Ascending aorta (tissue), 2 donors: ENCODE measurements at regions not wholly inside any gene's neighbourhood (a gene's known extent, or its start where the extent isn't known, plus 50 kb on each side); places are given as distances from the start of the nearest gene placed in this dataset.

Experiments used
- DNase-seq, 2 donors: peaks; one replicate each; pipeline ENCODE4 v3.0.0-alpha.2; 2019; ENCODE audit warnings: low spot score in 2 of 2
- H3K27ac ChIP-seq, 2 donors: fragments of 200-600 bp; sonication (generic); one replicate each; pipeline ENCODE4 v1.5.1; 2016 to 2017; ENCODE audit warnings: mild to moderate bottlenecking in 1 of 2
- H3K27me3 ChIP-seq: fragments of 200-600 bp; sonication (generic); one replicate; pipeline ENCODE4 v1.5.1; 2017
- H3K36me3 ChIP-seq, 2 donors: fragments of 200-600 bp; sonication (generic); one replicate each; pipeline ENCODE4 v1.5.1; 2016
- H3K4me1 ChIP-seq, 2 donors: fragments of 200-600 bp; sonication (generic); one replicate each; pipeline ENCODE4 v1.5.1; 2016 to 2017; ENCODE audit warnings: mild to moderate bottlenecking in 1 of 2
- H3K4me3 ChIP-seq, 2 donors: fragments of 200-600 bp; sonication (generic); one replicate each; pipeline ENCODE4 v1.5.1; 2016 to 2017; ENCODE audit warnings: mild to moderate bottlenecking in 1 of 2
- H3K9me3 ChIP-seq, 2 donors: fragments of 200-600 bp; sonication (generic); one replicate each; pipeline ENCODE4 v1.5.1; 2016
- intact Hi-C: fragments of 100-400 bp; cut with DNase I; formaldehyde crosslinking; loops from one replicate; pipeline ENCODE4 v1.15.1; 2023
- TF ChIP-seq, protein P1 (sequence below), 3 experiments: fragments of 200-600 bp in 2 of 3; fragments of 450-650 bp in 1 of 3; sonication (generic) in 2 of 3; IDR thresholded peaks; one replicate each; pipeline ENCODE4 v1.5.1; 2016 to 2019; ENCODE audit warnings: antibody characterized with exemption in 3 of 3, mild to moderate bottlenecking in 1 of 3, moderate library complexity in 1 of 3

DNA sequence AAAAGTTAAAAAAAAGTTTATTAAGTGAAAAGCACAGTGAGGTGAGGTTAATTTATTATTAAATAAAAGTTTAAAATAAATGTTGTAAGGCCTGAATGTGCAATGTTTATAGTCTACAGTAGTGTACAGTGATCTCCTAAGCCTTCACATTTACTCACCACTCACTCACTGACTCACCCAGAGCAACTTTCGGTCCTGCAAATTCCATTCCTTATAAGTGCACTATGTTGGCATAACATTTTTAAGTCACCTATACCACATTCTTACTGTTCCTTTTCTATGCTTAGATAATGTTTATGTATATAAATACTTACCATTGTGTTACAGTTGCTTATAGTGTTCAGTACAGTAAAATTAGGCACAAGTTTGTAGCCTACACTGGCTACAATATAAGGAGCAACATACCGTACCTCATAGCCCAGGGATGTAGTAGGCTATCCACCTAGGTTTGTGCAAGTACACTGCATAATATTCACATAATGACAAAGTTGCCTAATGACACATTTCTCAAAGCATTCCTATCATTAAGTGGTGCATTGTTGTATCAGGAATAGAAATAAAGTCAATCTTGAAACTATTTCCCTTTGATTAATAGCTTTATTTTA, 426.5 kb upstream of the BRINP3 start:
- TF ChIP-seq, protein P1, sequence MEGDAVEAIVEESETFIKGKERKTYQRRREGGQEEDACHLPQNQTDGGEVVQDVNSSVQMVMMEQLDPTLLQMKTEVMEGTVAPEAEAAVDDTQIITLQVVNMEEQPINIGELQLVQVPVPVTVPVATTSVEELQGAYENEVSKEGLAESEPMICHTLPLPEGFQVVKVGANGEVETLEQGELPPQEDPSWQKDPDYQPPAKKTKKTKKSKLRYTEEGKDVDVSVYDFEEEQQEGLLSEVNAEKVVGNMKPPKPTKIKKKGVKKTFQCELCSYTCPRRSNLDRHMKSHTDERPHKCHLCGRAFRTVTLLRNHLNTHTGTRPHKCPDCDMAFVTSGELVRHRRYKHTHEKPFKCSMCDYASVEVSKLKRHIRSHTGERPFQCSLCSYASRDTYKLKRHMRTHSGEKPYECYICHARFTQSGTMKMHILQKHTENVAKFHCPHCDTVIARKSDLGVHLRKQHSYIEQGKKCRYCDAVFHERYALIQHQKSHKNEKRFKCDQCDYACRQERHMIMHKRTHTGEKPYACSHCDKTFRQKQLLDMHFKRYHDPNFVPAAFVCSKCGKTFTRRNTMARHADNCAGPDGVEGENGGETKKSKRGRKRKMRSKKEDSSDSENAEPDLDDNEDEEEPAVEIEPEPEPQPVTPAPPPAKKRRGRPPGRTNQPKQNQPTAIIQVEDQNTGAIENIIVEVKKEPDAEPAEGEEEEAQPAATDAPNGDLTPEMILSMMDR (IDR thresholded peaks at IDR 0.05) = no peak
- no peak overlapping the region for H3K27ac ChIP-seq
- DNase-seq = no peak

DNA sequence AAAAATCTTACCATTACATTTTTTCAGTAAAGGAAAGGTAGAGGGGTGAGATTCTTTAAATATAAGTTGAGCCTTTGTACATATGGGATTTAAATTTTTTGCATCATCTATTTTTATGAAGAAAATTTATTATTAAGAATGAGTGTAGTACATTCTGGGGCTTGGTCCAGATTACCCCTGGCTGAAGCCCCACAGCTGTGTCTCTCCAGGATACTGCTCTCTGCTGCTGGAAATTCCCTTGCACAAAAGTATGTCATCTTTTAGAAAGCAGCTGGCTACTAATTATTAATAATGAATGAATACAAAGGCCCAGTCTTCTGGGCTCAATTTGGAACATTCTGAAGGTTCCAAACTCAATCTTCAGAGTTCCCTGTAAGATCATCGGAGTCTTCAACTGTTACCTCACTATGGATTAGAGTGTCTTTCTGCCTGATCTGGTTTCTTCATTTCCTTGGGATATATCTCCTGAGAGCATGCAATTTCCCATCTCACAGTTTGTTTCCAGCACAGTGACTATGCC, 428.6 kb upstream of the BRINP3 start:
- no peaks in the 10 kb centered on the region for H3K27me3 ChIP-seq
- no peak overlapping the region for H3K4me3 ChIP-seq
- DNase-seq = no peak
- H3K9me3 ChIP-seq = no peaks in the 10 kb centered on the region
- intact Hi-C loops = no loop called here
- H3K4me1 ChIP-seq = no peaks in the 10 kb centered on the region
- TF ChIP-seq, protein P1 (IDR thresholded peaks at IDR 0.05) = no peak
- no peak overlapping the region for H3K27ac ChIP-seq
- no peaks in the 10 kb centered on the region for H3K36me3 ChIP-seq

More for the DNA sequence above, 426.5 kb upstream of the BRINP3 start:
- no peaks in the 10 kb centered on the region for H3K27me3 ChIP-seq
- intact Hi-C loops = no loop called here
- H3K4me1 ChIP-seq = no peaks in the 10 kb centered on the region
- H3K9me3 ChIP-seq = no peaks in the 10 kb centered on the region
- H3K4me3 ChIP-seq = no peak overlapping the region
- no peaks in the 10 kb centered on the region for H3K36me3 ChIP-seq

DNA sequence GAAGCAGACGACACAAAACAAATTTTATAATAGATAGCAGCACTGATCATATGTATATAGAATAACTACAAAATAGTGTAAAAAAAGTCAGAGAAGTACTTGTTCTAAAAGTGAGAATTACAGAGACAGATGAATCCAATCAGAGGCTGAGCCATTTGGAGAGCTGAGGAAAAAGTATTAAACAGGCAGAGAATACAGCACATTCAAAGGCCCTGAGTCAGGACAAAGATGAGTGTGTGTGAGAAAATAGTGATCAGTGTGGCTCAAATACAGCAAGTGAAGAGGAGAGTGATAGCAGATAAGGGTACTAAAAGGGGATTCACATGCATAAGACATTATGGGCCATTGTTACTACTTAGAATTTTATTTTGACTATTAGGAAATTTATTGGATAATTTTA, 430.6 kb upstream of the BRINP3 start:
- H3K4me3 ChIP-seq = no peak overlapping the region
- no peaks in the 10 kb centered on the region for H3K36me3 ChIP-seq
- H3K4me1 ChIP-seq = no peaks in the 10 kb centered on the region
- no peak overlapping the region for H3K27ac ChIP-seq
- intact Hi-C loops = no loop called here
- TF ChIP-seq, protein P1 (IDR thresholded peaks at IDR 0.05) = no peak
- DNase-seq = no peak
- H3K9me3 ChIP-seq = no peaks in the 10 kb centered on the region
- H3K27me3 ChIP-seq = no peaks in the 10 kb centered on the region

DNA sequence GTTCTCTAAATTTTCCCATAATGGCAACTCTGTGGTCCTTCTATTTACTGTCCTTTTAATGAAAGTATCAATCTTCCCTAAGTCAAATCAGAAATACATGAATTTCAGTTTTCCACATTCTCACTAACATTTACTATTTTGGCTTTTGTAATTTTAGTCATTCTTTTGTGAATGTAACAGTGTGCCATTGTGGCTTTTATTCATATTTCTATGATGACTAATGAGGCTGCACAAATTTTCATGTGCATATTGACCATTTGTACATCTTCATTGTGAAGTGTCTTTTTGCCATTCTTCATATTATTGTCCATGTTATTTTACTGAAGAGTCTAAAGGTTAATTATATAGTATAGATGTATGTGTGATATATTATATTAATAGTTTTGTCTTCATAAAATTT, 431.0 kb upstream of the BRINP3 start:
- DNase-seq = no peak
- Histone ChIP-seq H3K9me3 (no peaks in the 10 kb centered on the region), H3K36me3 (no peaks in the 10 kb centered on the region), H3K27me3 (no peaks in the 10 kb centered on the region), H3K27ac (no peak overlapping the region), H3K4me1 (no peaks in the 10 kb centered on the region), H3K4me3 (no peak overlapping the region)
- intact Hi-C loops = no loop called here
- TF ChIP-seq, protein P1 (IDR thresholded peaks at IDR 0.05) = no peak

DNA sequence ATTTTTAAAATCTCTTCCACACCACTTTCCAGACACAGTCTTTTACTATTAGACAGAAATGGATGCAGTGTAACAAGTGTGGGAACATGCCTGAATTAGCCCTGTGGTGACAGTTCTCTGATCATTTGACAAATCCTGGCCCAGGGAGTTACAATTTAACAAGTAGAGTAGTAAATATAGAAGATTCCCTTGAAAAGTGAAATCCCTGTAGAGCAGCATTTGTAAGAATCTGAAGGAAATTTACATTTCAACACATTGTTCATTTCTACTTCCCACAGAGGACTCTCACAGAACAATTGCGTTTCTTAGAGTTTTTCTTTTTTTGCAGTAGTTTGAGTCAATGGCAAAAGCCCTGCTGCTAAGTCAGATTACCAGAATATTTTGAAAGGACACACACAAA, 458.3 kb upstream of the BRINP3 start:
- H3K27ac ChIP-seq = no peak overlapping the region
- no peak for DNase-seq
- intact Hi-C loops = no loop called here
- TF ChIP-seq, protein P1 (IDR thresholded peaks at IDR 0.05) = no peak
- H3K4me1 ChIP-seq = no peaks in the 10 kb centered on the region
- H3K36me3 ChIP-seq = no peaks in the 10 kb centered on the region
- H3K27me3 ChIP-seq = no peaks in the 10 kb centered on the region
- H3K4me3 ChIP-seq = no peak overlapping the region
- no peaks in the 10 kb centered on the region for H3K9me3 ChIP-seq

DNA sequence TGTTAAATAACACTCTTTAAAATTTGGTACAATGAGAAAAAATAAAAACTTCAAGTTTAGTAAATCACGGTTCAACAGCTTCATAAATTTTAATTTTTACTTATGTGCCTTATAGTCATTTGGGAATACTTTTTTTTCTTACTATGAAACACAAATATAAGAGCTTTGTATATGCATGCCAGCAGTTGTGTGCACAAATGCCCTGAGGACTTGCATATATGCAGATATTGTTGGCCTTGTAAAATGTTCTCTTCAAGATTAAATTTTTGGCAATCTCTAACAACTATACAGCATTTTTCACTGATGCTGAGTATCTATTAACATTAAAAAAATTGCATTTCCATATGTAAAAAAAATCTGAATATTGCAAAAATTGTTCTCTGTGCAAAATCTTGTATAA, 458.7 kb upstream of the BRINP3 start:
- intact Hi-C loops = no loop called here
- TF ChIP-seq, protein P1 (IDR thresholded peaks at IDR 0.05) = no peak
- H3K27ac ChIP-seq = no peak overlapping the region

More for the DNA sequence above, 458.7 kb upstream of the BRINP3 start:
- H3K27me3 ChIP-seq = no peaks in the 10 kb centered on the region
- H3K9me3 ChIP-seq = no peaks in the 10 kb centered on the region
- no peak overlapping the region for H3K4me3 ChIP-seq
- H3K4me1 ChIP-seq = no peaks in the 10 kb centered on the region
- no peaks in the 10 kb centered on the region for H3K36me3 ChIP-seq
- DNase-seq = no peak
